Panc1 (cell line): ENCODE measurements at regions not wholly inside any gene's neighbourhood (a gene's known extent, or its start where the extent isn't known, plus 50 kb on each side); places are given as distances from the start of the nearest gene placed in this dataset.

Experiments
- TF ChIP-seq, protein P1 (sequence below): fragments of 450-650 bp; IDR thresholded peaks from 2 replicates; pipeline ENCODE4 v1.5.1; 2017; ENCODE audit warnings: mild to moderate bottlenecking
- TF ChIP-seq, protein P2 (sequence below), 2 experiments: IDR thresholded peaks; 2 replicates each; pipeline ENCODE4 v1.6.1; 2011 to 2012; ENCODE audit warnings: low read depth in 2 of 2, control low read depth in 1 of 2, low read length in 1 of 2, mild to moderate bottlenecking in 1 of 2, moderate library complexity in 1 of 2; ENCODE audit not compliant: insufficient read depth in 1 of 2

DNA sequence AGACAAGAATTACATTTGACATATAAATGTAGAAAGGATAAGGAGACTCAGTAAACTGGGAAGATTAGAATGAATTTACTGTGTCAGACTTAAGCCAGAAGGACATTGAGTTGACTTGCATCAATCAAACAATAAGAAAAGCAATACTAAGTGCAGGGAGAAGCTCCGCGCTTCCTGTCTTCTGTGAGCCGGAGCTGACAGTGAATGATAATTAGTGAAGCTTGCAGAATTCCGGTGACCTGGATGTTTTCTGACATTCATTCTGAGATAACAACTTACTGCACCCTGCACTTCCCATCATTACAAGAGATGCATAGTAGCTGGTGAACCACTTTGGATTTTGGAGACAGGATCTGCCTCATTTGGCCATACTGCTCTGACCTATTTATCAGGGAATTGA lies 469.2 kb upstream of the PCDH20 start:
- TF ChIP-seq, protein P1, sequence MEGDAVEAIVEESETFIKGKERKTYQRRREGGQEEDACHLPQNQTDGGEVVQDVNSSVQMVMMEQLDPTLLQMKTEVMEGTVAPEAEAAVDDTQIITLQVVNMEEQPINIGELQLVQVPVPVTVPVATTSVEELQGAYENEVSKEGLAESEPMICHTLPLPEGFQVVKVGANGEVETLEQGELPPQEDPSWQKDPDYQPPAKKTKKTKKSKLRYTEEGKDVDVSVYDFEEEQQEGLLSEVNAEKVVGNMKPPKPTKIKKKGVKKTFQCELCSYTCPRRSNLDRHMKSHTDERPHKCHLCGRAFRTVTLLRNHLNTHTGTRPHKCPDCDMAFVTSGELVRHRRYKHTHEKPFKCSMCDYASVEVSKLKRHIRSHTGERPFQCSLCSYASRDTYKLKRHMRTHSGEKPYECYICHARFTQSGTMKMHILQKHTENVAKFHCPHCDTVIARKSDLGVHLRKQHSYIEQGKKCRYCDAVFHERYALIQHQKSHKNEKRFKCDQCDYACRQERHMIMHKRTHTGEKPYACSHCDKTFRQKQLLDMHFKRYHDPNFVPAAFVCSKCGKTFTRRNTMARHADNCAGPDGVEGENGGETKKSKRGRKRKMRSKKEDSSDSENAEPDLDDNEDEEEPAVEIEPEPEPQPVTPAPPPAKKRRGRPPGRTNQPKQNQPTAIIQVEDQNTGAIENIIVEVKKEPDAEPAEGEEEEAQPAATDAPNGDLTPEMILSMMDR, result no peak
- TF ChIP-seq, protein P2, sequence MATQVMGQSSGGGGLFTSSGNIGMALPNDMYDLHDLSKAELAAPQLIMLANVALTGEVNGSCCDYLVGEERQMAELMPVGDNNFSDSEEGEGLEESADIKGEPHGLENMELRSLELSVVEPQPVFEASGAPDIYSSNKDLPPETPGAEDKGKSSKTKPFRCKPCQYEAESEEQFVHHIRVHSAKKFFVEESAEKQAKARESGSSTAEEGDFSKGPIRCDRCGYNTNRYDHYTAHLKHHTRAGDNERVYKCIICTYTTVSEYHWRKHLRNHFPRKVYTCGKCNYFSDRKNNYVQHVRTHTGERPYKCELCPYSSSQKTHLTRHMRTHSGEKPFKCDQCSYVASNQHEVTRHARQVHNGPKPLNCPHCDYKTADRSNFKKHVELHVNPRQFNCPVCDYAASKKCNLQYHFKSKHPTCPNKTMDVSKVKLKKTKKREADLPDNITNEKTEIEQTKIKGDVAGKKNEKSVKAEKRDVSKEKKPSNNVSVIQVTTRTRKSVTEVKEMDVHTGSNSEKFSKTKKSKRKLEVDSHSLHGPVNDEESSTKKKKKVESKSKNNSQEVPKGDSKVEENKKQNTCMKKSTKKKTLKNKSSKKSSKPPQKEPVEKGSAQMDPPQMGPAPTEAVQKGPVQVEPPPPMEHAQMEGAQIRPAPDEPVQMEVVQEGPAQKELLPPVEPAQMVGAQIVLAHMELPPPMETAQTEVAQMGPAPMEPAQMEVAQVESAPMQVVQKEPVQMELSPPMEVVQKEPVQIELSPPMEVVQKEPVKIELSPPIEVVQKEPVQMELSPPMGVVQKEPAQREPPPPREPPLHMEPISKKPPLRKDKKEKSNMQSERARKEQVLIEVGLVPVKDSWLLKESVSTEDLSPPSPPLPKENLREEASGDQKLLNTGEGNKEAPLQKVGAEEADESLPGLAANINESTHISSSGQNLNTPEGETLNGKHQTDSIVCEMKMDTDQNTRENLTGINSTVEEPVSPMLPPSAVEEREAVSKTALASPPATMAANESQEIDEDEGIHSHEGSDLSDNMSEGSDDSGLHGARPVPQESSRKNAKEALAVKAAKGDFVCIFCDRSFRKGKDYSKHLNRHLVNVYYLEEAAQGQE (IDR thresholded peaks at IDR 0.05; ENCODE audit: insufficient read depth in 1 of 2, low read depth in 2 of 2, low read length in 1 of 2), result no peak
